Stimulated activated memory B cell treated with anti-CD40 and anti-IgM and Interleukin-4, amounts not matched to agents 10 μg/mL and 1 μg/mL and 100 μg/mL, for 72 hours (primary cell): ENCODE measurements at regions not wholly inside any gene's neighbourhood (a gene's known extent, or its start where the extent isn't known, plus 50 kb on each side); places are given as distances from the start of the nearest gene placed in this dataset.

Experiments
- ATAC-seq: fragments of 150-1000 bp; cut with Tn5 transposase; 2 replicates; pipeline ENCODE4 v1.10.0; 2021
- H3K27ac Mint-ChIP-seq: one replicate; pipeline ENCODE4 v1.8.0; 2022; ENCODE audit warnings: mild to moderate bottlenecking, mixed read lengths
- H3K27me3 Mint-ChIP-seq: one replicate; pipeline ENCODE4 v1.8.0; 2022; ENCODE audit warnings: mixed read lengths
- H3K36me3 Mint-ChIP-seq: one replicate; pipeline ENCODE4 v1.8.0; 2022; ENCODE audit warnings: mixed read lengths
- H3K4me1 Mint-ChIP-seq: one replicate; pipeline ENCODE4 v1.8.0; 2022; ENCODE audit warnings: mixed read lengths
- H3K4me3 Mint-ChIP-seq: one replicate; pipeline ENCODE4 v1.8.0; 2022; ENCODE audit warnings: mild to moderate bottlenecking, moderate library complexity, mixed read lengths
- H3K9me3 Mint-ChIP-seq: one replicate; pipeline ENCODE4 v1.8.0; 2022; ENCODE audit warnings: mixed read lengths

DNA sequence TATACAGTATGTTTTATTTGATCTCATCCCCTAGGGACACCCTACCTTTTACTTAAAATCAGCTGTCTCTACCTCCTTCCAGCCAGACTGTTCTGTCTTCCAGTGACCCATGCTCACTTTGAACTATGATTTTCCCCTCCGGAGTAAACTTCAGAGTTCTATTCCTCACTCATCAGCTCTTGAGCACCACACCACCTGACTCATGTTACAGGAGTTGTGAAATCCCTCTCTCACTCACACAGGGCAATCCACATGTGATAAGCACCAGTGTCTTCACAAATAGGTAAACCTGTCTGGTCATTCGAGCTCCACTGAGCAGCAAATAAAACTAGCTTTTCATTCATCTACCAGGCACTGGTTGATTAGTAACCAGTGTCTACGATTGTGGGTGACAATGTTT lies 177.3 kb upstream of the BMP4 start:
- H3K27ac Mint-ChIP-seq: no peak overlapping the region
- H3K36me3 Mint-ChIP-seq: no peaks in the 10 kb centered on the region
- H3K4me3 Mint-ChIP-seq: no peak overlapping the region
- no peak for ATAC-seq
- peaks cover 8% of the 10 kb centered on the region for H3K4me1 Mint-ChIP-seq
- peaks cover 7% of the 10 kb centered on the region for H3K27me3 Mint-ChIP-seq
- no peaks in the 10 kb centered on the region for H3K9me3 Mint-ChIP-seq

DNA sequence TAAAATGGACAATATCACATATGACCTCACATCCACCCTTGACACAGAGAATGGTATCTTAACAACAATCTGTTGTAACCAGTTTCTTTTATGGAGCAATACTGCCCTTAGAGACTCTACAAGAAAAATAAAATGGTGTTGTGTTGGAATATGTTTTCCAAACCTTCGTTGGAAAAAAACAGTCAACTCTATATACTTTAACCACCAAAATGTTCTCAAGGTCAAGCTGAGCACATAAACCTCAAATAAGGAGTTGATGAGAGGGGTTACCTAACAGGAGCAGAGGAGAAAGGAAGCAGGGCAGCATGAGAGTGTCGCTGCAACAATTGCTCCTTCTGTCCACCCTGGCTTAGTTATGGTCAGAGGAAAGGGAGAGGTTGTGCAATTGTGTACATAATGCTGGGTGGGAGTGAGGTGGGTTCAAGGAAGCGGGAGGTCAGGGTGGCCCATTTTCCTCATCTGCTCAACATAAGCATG lies 179.2 kb upstream of the BMP4 start:
- Mint-ChIP-seq H3K4me3 (no peak overlapping the region), H3K27me3 (peaks cover 7% of the 10 kb centered on the region), H3K9me3 (no peaks in the 10 kb centered on the region), H3K27ac (no peak overlapping the region), H3K4me1 (peaks cover 8% of the 10 kb centered on the region), H3K36me3 (no peaks in the 10 kb centered on the region)
- no peak for ATAC-seq

DNA sequence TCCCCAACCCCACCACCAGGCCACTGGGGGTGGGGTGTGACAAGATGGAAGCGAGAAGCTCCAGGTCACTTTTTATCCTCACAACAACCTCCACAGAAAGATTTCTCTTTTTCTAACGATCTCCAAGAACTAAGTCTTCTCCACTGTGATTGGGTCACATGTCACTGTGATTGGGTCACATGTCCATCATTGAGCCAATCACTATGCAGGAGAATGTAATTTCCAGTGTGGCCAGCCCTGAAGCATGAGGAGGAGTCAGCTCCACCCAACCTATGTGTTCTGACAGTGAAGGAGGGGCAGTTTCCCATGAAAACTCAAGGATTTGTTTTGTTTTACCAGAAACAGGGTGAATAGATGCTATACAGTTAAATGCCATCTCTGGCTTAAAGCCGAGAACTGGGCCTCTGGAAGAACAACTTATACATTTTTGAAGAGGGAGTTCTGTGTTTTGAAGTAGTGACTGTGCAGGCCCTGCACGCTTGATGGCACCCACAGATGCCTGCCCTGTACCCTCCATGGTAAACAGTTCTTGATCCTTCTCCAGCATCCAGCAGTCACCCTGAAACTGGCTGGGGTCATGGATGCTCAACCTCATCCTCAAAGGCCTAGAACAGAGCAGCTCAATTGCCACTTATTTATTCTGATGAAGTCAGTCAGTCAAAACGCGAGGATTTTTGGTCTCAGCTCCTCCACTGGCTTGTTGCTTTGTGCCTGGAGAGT lies 180.4 kb upstream of the BMP4 start:
- Mint-ChIP-seq H3K27ac (no peak overlapping the region), H3K4me1 (peaks cover 8% of the 10 kb centered on the region), H3K4me3 (no peak overlapping the region), H3K9me3 (no peaks in the 10 kb centered on the region), H3K36me3 (no peaks in the 10 kb centered on the region), H3K27me3 (peaks cover 8% of the 10 kb centered on the region)
- ATAC-seq: no peak

DNA sequence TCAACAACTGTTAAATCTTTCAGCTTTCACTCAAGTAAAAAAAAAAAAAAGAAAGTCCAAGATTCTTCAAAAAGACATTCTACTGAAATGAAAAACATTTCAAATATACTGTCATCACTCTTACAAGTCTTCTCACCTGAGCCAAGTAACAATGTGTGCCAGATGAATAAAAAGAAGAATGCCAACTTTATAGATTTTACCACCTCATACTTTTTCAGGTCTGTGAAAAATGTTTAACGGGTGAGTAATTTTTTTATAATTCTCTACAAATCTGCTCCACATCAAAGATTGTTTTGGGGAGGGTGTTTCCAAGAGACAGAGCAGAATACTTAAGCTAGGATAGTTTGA lies 181.0 kb upstream of the BMP4 start:
- Mint-ChIP-seq H3K4me1 (peaks cover 8% of the 10 kb centered on the region), H3K27ac (no peak overlapping the region), H3K4me3 (no peak overlapping the region), H3K36me3 (no peaks in the 10 kb centered on the region), H3K9me3 (no peaks in the 10 kb centered on the region), H3K27me3 (peaks cover 8% of the 10 kb centered on the region)
- no peak for ATAC-seq

DNA sequence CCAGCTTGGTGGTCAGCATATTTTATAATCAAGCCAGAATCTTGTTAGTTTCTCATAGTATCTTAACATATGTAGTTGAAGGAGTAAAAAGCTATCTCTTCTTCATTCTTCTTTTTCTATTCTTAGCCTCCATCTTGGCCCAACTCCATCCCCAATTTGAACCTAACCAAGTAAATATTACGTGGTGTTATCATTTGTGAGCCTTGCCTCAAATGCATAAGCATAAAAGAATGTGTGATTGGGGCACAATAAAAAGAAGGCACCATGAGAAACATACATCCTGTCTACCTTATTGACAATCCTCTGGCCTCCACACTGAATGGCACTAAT lies 181.4 kb upstream of the BMP4 start:
- H3K27me3 Mint-ChIP-seq: peaks cover 8% of the 10 kb centered on the region
- no peaks in the 10 kb centered on the region for H3K36me3 Mint-ChIP-seq
- no peaks in the 10 kb centered on the region for H3K9me3 Mint-ChIP-seq

DNA sequence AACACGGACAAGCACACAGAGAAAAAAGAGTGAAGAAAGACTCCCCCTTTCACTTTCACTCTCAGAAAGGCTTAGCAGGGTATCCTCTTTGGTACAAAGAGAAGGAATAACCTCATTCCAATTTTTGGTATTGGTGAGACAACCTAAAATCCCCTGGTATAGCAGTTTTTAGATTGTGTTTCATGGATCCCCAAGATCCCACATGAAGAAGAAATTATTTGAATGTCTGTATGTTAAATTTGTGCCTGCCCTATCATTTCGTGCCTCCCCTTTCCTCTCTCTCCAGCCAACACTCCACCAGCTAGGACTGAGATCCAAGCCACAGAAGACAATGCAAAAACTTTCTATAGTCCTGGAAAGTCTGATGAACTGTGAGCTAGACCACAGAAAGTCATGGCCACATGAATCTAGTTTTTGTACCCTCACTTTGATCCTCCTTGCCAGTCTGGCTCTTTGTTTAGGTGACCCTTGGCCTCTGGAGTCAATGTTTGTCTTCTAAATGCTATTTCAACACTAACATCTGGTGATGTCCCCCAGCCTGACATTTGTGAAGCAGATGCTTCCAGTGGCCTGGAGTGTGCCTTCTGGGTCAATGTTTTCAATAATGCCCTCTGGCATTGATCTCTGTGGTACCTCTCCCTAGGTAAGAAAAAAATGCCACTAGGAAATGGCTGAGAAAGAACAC lies 181.9 kb upstream of the BMP4 start:
- peaks cover 8% of the 10 kb centered on the region for H3K27me3 Mint-ChIP-seq
- ATAC-seq: no peak
- no peak overlapping the region for H3K4me3 Mint-ChIP-seq
- peaks cover 8% of the 10 kb centered on the region for H3K4me1 Mint-ChIP-seq
- H3K36me3 Mint-ChIP-seq: no peaks in the 10 kb centered on the region
- no peaks in the 10 kb centered on the region for H3K9me3 Mint-ChIP-seq
- no peak overlapping the region for H3K27ac Mint-ChIP-seq

More for the DNA sequence above, 181.4 kb upstream of the BMP4 start:
- Mint-ChIP-seq H3K4me1 (peaks cover 8% of the 10 kb centered on the region), H3K27ac (no peak overlapping the region), H3K4me3 (no peak overlapping the region)
- no peak for ATAC-seq

DNA sequence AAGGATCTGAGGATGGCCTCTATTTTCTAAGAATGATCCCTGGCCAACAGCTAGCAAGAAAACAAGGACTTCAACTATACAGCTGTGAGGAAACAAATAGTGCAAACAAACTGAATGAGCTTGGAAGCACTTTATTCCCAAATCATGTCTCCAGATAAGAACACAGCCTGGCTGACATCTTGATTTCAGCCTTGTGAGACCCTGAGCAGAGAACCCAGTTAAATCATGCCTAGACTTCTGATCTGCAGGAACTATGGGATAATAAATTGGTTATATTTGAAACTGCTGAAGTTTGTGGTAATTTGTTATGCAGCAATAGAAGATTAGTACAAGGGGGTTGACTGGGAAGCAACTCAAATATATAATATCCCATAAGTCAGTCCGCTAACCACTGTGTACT lies 183.9 kb upstream of the BMP4 start:
- ATAC-seq: no peak
- Mint-ChIP-seq H3K4me1 (peaks cover 8% of the 10 kb centered on the region), H3K36me3 (no peaks in the 10 kb centered on the region), H3K4me3 (no peak overlapping the region), H3K27me3 (peaks cover 8% of the 10 kb centered on the region), H3K27ac (no peak overlapping the region), H3K9me3 (no peaks in the 10 kb centered on the region)

DNA sequence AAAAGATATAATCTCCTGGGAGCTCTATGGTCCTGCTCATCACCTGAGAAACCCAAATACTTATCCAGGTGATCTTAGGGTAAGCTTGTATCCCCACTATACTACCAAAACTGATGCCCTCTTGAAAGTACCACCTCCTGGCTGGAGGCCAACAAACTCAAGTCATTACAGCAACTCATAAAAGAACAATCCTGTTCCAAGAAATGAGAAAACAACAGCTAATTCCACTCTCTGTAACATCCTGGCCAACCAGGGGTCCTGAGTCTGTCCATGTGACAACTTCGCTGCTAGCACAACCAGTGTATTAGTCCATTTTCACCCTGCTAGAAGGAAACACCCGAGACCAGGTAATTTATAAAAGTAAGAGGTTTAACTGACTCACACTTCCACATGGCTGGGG lies 190.0 kb upstream of the BMP4 start:
- no peak for ATAC-seq
- Mint-ChIP-seq H3K4me3 (no peak overlapping the region), H3K9me3 (peaks cover 20% of the 10 kb centered on the region), H3K27ac (no peak overlapping the region), H3K36me3 (no peaks in the 10 kb centered on the region), H3K27me3 (no peaks in the 10 kb centered on the region), H3K4me1 (no peaks in the 10 kb centered on the region)

DNA sequence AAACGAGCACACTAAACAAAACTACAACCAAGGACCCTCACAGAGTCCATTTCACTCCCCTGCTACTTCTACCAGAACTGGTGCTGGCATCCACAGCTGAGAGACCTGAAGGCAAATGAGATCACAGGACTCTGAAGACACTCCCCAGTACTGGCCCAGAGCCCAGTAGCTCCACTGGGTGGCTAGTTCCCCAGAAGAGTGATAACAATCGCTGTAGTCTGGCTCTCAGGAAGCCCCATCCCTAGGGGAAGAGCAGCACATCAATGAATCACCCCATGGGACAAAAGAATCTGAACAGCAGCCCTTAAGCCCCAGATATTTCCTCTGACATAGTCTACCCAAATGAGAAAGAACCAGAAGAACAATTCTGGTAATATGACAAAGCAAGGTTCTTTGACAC lies 190.7 kb upstream of the BMP4 start:
- Mint-ChIP-seq H3K4me1 (no peaks in the 10 kb centered on the region), H3K9me3 (peaks cover 20% of the 10 kb centered on the region), H3K27ac (no peak overlapping the region), H3K27me3 (no peaks in the 10 kb centered on the region), H3K4me3 (no peak overlapping the region), H3K36me3 (no peaks in the 10 kb centered on the region)
- no peak for ATAC-seq

DNA sequence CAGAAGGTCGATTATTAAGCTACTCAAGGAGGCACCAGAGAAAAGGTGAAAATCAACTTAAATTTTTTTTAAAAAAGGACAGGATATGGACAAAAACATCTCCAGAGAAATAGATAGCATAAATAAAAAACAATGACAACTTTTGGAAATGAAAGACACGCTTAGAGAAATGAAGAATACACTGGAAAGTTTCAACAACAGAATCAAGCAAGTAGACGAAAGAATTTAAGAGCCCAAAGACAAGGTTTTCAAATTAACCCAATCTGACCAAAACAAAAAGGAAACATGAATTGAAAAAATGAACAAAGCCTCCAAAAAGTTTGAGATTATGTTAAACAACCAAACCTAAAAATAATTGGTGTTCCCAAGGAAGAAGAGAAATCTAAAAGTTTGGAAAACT lies 191.1 kb upstream of the BMP4 start:
- H3K9me3 Mint-ChIP-seq: peaks cover 20% of the 10 kb centered on the region
- ATAC-seq: no peak
- no peak overlapping the region for H3K27ac Mint-ChIP-seq
- H3K27me3 Mint-ChIP-seq: no peaks in the 10 kb centered on the region
- H3K36me3 Mint-ChIP-seq: no peaks in the 10 kb centered on the region
- no peaks in the 10 kb centered on the region for H3K4me1 Mint-ChIP-seq
- no peak overlapping the region for H3K4me3 Mint-ChIP-seq

DNA sequence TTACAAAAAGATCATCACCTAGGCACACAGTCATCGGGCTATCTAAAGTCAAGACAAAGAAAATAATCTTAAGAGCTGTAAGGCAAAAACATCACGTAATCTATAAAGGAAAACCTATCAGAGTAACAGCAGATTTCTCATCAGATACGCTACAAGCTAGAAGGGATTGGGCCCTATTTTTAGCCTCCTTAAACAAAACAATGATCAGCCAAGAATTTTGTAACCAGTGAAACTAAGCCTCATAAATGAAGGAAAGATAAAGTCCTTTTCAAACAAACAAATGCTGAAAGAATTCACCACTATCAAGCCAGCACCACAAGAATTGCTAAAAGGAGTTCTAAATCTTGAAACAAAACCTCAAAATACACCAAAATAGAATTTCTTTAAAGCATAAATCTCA lies 191.6 kb upstream of the BMP4 start:
- no peaks in the 10 kb centered on the region for H3K36me3 Mint-ChIP-seq
- H3K4me3 Mint-ChIP-seq: no peak overlapping the region
- no peaks in the 10 kb centered on the region for H3K27me3 Mint-ChIP-seq
- ATAC-seq: no peak
- peaks cover 20% of the 10 kb centered on the region for H3K9me3 Mint-ChIP-seq
- no peak overlapping the region for H3K27ac Mint-ChIP-seq
- H3K4me1 Mint-ChIP-seq: no peaks in the 10 kb centered on the region

DNA sequence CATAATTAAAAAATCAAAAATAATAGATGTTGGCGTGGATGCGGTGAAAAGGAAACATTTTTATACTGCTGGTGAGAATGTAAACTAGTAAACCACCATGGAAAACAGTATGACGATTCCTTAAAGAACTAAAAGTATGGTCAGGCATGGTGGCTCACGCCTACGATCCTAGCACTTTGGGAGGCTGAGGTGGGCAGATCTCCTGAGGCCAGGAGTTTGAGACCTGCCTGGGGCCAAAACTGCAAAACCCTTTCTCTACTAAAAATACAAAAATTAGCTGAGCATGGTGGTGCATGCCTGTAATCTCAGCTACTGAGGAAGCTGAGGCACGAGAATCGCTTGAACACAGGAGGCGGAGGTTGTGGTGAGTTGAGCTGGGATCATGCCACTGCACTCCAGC lies 195.7 kb upstream of the BMP4 start:
- no peak for ATAC-seq
- Mint-ChIP-seq H3K9me3 (peaks cover 23% of the 10 kb centered on the region), H3K27me3 (no peaks in the 10 kb centered on the region), H3K27ac (no peak overlapping the region), H3K36me3 (no peaks in the 10 kb centered on the region), H3K4me1 (no peaks in the 10 kb centered on the region), H3K4me3 (no peak overlapping the region)

DNA sequence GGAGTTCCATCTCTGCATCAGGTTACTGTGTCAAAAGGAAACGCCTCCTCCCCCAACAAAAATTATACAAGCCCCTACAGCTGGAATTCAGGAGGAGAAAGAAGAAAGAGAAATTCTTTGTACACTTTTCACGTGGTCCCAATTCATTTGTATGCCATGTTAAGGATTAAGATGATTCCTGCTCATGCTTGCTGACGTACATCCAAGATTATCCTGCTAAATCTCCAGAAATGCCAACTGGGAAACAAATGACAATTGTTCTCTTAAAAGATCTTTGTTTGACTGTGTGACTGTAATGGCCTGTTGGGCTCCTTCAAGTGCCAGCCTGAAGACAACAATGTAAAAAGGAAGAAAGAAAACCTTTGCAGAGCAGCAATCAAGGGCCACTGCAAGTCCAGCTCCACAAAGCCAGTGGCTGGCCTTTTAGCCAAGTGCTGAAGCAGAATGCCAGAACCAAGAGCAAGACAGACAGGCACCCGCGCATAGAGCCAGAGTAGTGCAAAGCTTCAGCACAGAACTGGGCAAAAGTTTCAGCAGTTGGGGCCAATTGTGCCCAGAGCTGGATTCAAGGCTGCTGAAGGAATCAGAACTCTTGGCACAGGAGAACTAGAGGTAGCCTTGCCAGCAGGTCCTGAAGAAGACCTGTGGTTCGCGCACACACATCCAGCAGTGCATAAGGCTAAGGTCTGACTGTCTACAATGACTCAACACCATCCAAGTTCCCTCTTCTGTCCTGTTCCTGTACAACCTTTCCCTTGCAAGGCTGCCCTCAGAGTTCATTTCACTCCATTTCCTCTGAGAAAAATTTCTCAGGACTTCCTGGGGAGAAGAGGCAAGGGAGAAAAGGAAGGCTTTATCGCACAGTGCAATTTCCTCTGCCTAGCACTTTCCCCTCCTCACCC lies 209.7 kb upstream of the BMP4 start:
- Mint-ChIP-seq H3K27ac (no peak overlapping the region), H3K4me1 (no peaks in the 10 kb centered on the region), H3K9me3 (no peaks in the 10 kb centered on the region), H3K36me3 (no peaks in the 10 kb centered on the region), H3K4me3 (no peak overlapping the region), H3K27me3 (peaks cover 33% of the 10 kb centered on the region)
- no peak for ATAC-seq

DNA sequence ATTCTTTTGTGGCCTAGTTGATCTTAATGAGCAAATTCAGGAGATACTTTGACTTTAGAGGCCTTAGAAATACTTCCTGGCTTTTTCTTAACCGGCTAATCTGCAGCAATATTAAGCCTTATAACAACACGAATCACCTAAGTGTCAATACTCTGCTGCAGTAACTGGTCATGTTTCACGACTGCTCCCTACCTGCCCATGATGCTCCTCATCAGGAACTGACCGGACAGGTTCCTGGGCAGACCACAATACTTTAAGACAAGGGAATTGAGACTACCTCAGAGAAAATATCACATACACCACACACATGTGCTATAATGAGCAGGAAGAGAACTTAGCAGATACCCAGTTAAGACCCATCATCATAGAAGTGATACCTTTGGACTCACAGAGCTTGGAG lies 211.9 kb upstream of the BMP4 start:
- Mint-ChIP-seq H3K27me3 (peaks cover 12% of the 10 kb centered on the region), H3K9me3 (no peaks in the 10 kb centered on the region), H3K36me3 (no peaks in the 10 kb centered on the region), H3K27ac (no peak overlapping the region), H3K4me1 (no peaks in the 10 kb centered on the region), H3K4me3 (no peak overlapping the region)
- ATAC-seq: no peak

DNA sequence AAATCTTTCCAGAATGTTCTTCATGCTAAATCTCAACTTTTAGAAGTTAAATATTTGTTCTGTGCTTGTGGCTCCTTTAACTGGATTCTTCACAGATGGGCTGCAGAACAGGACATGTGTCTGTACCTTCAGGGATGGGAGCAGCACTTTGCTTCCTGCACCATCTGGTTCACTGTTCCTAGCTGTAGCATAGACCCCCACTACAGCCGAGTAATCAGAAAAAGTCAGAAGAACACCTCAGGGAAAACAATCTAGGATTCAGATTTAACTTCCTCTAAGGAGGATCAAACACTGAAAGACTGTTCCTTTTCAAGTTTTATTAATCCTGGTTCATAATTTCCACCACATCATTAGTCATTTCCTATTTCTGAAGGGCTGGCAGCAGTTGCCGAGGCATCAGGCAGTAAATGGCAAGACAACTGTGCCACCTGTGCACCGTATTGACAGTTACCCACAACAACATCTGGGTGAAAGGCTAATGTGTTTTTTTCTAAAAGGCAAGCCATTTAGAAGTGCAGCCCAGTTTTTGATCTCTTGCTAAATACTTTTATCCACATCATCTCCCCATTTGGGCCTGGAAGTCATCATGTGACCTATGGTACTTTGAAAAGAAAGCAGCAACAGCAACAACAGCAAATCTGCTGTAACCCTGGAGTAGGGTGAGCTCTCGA lies 212.8 kb upstream of the BMP4 start:
- H3K27ac Mint-ChIP-seq: no peak overlapping the region
- no peak overlapping the region for H3K4me3 Mint-ChIP-seq
- peaks cover 3% of the 10 kb centered on the region for H3K27me3 Mint-ChIP-seq
- no peaks in the 10 kb centered on the region for H3K9me3 Mint-ChIP-seq
- no peaks in the 10 kb centered on the region for H3K4me1 Mint-ChIP-seq
- no peak for ATAC-seq
- no peaks in the 10 kb centered on the region for H3K36me3 Mint-ChIP-seq
